GM12801 (cell line): ENCODE measurements at regions not wholly inside any gene's neighbourhood (a gene's known extent, or its start where the extent isn't known, plus 50 kb on each side); places are given as distances from the start of the nearest gene placed in this dataset.

Experiments used
- CTCF ChIP-seq: IDR thresholded peaks from one replicate; pipeline ENCODE4 v1.5.1; 2011; ENCODE audit warnings: control low read depth; ENCODE audit not compliant: insufficient read length; ENCODE audit errors: extremely low read depth

GRCh38 chr21:28196981-28197380, 795.7 kb downstream of the LTN1 start:
- no peak for TF ChIP-seq CTCF

- no peak for TF ChIP-seq CTCF
Measured at GRCh38 chr21:28193189-28193588, 799.5 kb downstream of the LTN1 start.

GRCh38 chr21:28186604-28187003, 806.1 kb downstream of the LTN1 start:
- TF ChIP-seq CTCF, result no peak

- TF ChIP-seq CTCF, result no peak
Measured at GRCh38 chr21:28181730-28182129, 810.9 kb downstream of the LTN1 start.

- TF ChIP-seq CTCF, result no peak
Measured at GRCh38 chr21:28179136-28179535, 813.5 kb downstream of the LTN1 start.

GRCh38 chr21:28177124-28177523, 815.6 kb downstream of the LTN1 start:
- TF ChIP-seq CTCF, result no peak

GRCh38 chr21:28174701-28175100, 818.0 kb downstream of the LTN1 start:
- TF ChIP-seq CTCF, result no peak

- no peak for TF ChIP-seq CTCF
Measured at GRCh38 chr21:28174006-28174405, 818.7 kb downstream of the LTN1 start.
